H1 (cell line): ENCODE measurements at regions not wholly inside any gene's neighbourhood (a gene's known extent, or its start where the extent isn't known, plus 50 kb on each side); places are given as distances from the start of the nearest gene placed in this dataset.

ENCODE experiments used
- CTCF ChIA-PET: fragments of 300-600 bp; sonication (Branson Sonifier 250); formaldehyde crosslinking; loops from one replicate; lab custom pipeline; 2021; ENCODE audit not compliant: partially characterized antibody; lab: Charles Lee
- POLR2A ChIA-PET: fragments of 300-600 bp; sonication (Branson Sonifier 250); formaldehyde crosslinking; loops from one replicate; lab custom pipeline; 2021; ENCODE audit warnings: inconsistent platforms; ENCODE audit not compliant: partially characterized antibody; lab: Charles Lee
- DNase-seq, 2 experiments: peaks; one replicate each; pipeline versions ENCODE4 v3.0.0 to v3.0.0-alpha.2; 2010 to 2022; ENCODE audit warnings: low spot score in 2 of 2, low read depth in 1 of 2, mixed read lengths in 1 of 2
- FAIRE-seq: peaks from 2 replicates; lab custom pipeline; 2011; peaks lifted over from hg19 to GRCh38; lab: Jason Lieb, UNC
- H2AFZ ChIP-seq: 2 replicates; pipeline ENCODE4 v1.8.1; 2012; ENCODE audit warnings: low read length, inconsistent platforms
- H2AK5ac ChIP-seq: 2 replicates; pipeline ENCODE4 v1.6.1; 2013; ENCODE audit warnings: low read depth, low read length
- H2BK120ac ChIP-seq: replicated peaks from 2 replicates; pipeline ENCODE3; 2013; ENCODE audit warnings: low read depth, low read length, inconsistent platforms
- H2BK12ac ChIP-seq: 2 replicates; pipeline ENCODE4 v1.6.1; 2013; ENCODE audit warnings: low read depth, low read length
- H2BK15ac ChIP-seq: 2 replicates; pipeline ENCODE4 v1.6.1; 2013; ENCODE audit warnings: low read length
- H2BK20ac ChIP-seq: 2 replicates; pipeline ENCODE4 v1.6.1; 2013; ENCODE audit warnings: low read length
- H2BK5ac ChIP-seq: 2 replicates; pipeline ENCODE4 v1.6.1; 2013; ENCODE audit warnings: low read depth, low read length
- H3K14ac ChIP-seq: 2 replicates; pipeline ENCODE4 v1.6.1; 2013; ENCODE audit warnings: inconsistent platforms; ENCODE audit not compliant: insufficient read length
- H3K18ac ChIP-seq: 2 replicates; pipeline ENCODE4 v1.6.1; 2013; ENCODE audit warnings: low read length; ENCODE audit errors: extremely low read depth
- H3K23ac ChIP-seq: 2 replicates; pipeline ENCODE4 v1.6.1; 2013; ENCODE audit warnings: inconsistent platforms; ENCODE audit not compliant: insufficient read length
- H3K23me2 ChIP-seq: 2 replicates; pipeline ENCODE4 v1.6.1; 2013; ENCODE audit warnings: low read depth, low read length
- H3K27ac ChIP-seq: 2 replicates; pipeline ENCODE4 v1.6.1; 2011; ENCODE audit warnings: low read depth, low read length, inconsistent platforms
- H3K27me3 ChIP-seq, 4 experiments: replicated peaks in 1 of 4; 1 replicate in 1 of 4; 2 replicates in 3 of 4; pipeline versions ENCODE4 v1.6.1 to v1.8.1; 2011 to 2013; ENCODE audit warnings: low read length in 3 of 4, mild to moderate bottlenecking in 3 of 4, inconsistent platforms in 2 of 4, mixed read lengths in 2 of 4, moderate library complexity in 1 of 4; ENCODE audit not compliant: control insufficient read depth in 3 of 4, insufficient read depth in 3 of 4; ENCODE audit errors: extremely low read depth in 1 of 4
- H3K36me3 ChIP-seq, 4 experiments: 2 replicates each; pipeline versions ENCODE4 v1.6.1 to v1.8.1; 2011 to 2013; ENCODE audit warnings: mild to moderate bottlenecking in 4 of 4, low read length in 3 of 4, moderate library complexity in 2 of 4, control low read depth in 1 of 4, inconsistent platforms in 1 of 4; ENCODE audit not compliant: insufficient read depth in 4 of 4, control insufficient read depth in 2 of 4
- H3K4ac ChIP-seq: replicated peaks from 2 replicates; pipeline ENCODE3; 2013; ENCODE audit warnings: low read length, low read depth, mixed read lengths, inconsistent platforms; ENCODE audit not compliant: insufficient read length
- H3K4me1 ChIP-seq, 4 experiments: replicated peaks in 1 of 4; 1 replicate in 1 of 4; 2 replicates in 3 of 4; pipeline versions ENCODE4 v1.6.1 to v1.8.1; 2011 to 2013; ENCODE audit warnings: low read length in 3 of 4, inconsistent platforms in 2 of 4, mixed read lengths in 1 of 4; ENCODE audit not compliant: insufficient read depth in 4 of 4, control insufficient read depth in 3 of 4
- H3K4me2 ChIP-seq, 2 experiments: 2 replicates each; pipeline versions ENCODE4 v1.6.1 to v1.8.1; 2011 to 2013; ENCODE audit warnings: low read depth in 2 of 2, low read length in 2 of 2, control low read depth in 1 of 2, inconsistent platforms in 1 of 2, mild to moderate bottlenecking in 1 of 2; ENCODE audit not compliant: insufficient read depth in 1 of 2
- H3K4me3 ChIP-seq, 4 experiments: fragments of 200-600, 300-600 bp in 1 of 4; sonication (generic), shearing (Covaris generic), sonication (Bioruptor Twin) in 1 of 4; 2 replicates each; pipeline versions ENCODE4 v1.5.1 to v1.8.1; 2011 to 2016; ENCODE audit warnings: low read length in 4 of 4, low read depth in 3 of 4, control low read depth in 2 of 4, inconsistent platforms in 2 of 4, mild to moderate bottlenecking in 2 of 4, mixed read lengths in 1 of 4, moderate library complexity in 1 of 4; ENCODE audit not compliant: insufficient read depth in 2 of 4; ENCODE audit errors: extremely low read depth in 1 of 4
- H3K56ac ChIP-seq: replicated peaks from 2 replicates; pipeline ENCODE3; 2013; ENCODE audit warnings: low read depth, mild to moderate bottlenecking, mixed read lengths, low read length, inconsistent platforms; ENCODE audit not compliant: insufficient read length
- H3K79me1 ChIP-seq: 2 replicates; pipeline ENCODE4 v1.6.1; 2013; ENCODE audit warnings: low read depth, low read length, control low read depth
- H3K79me2 ChIP-seq, 2 experiments: 2 replicates each; pipeline versions ENCODE4 v1.6.1 to v1.8.1; 2012 to 2013; ENCODE audit warnings: low read length in 2 of 2, mild to moderate bottlenecking in 2 of 2, inconsistent platforms in 1 of 2; ENCODE audit not compliant: insufficient read depth in 2 of 2, control insufficient read depth in 1 of 2
- H3K9ac ChIP-seq, 4 experiments: replicated peaks in 1 of 4; 1 replicate in 1 of 4; 2 replicates in 3 of 4; pipeline versions ENCODE4 v1.6.1 to v1.8.1; 2011 to 2013; ENCODE audit warnings: low read depth in 3 of 4, low read length in 3 of 4, control low read depth in 2 of 4, mild to moderate bottlenecking in 2 of 4, moderate library complexity in 2 of 4, inconsistent platforms in 1 of 4; ENCODE audit errors: extremely low read depth in 1 of 4
- H3K9me3 ChIP-seq, 2 experiments: 2 replicates each; pipeline versions ENCODE4 v1.6.1 to v1.8.1; 2012 to 2013; ENCODE audit warnings: mild to moderate bottlenecking in 2 of 2, moderate library complexity in 2 of 2, control low read depth in 1 of 2, inconsistent platforms in 1 of 2, low read depth in 1 of 2, low read length in 1 of 2, mixed read lengths in 1 of 2; ENCODE audit not compliant: insufficient read depth in 2 of 2
- H4K20me1 ChIP-seq, 2 experiments: replicated peaks in 1 of 2; 2 replicates each; pipeline versions ENCODE3 to v1.8.1; 2011 to 2013; ENCODE audit warnings: inconsistent platforms in 2 of 2, low read length in 2 of 2, mild to moderate bottlenecking in 1 of 2; ENCODE audit not compliant: insufficient read depth in 2 of 2, control insufficient read depth in 1 of 2
- H4K5ac ChIP-seq: 2 replicates; pipeline ENCODE4 v1.6.1; 2013; ENCODE audit warnings: low read length, low read depth, mixed read lengths, inconsistent platforms; ENCODE audit not compliant: insufficient read length
- H4K8ac ChIP-seq: 2 replicates; pipeline ENCODE4 v1.8.0; 2013; ENCODE audit warnings: mild to moderate bottlenecking, moderate library complexity, low read length, inconsistent platforms; ENCODE audit not compliant: insufficient read depth; ENCODE audit errors: extremely low read depth
- H4K91ac ChIP-seq: replicated peaks from 2 replicates; pipeline ENCODE3; 2013; ENCODE audit warnings: low read length, mixed read lengths, inconsistent platforms; ENCODE audit not compliant: insufficient read length
- BACH1 ChIP-seq: IDR thresholded peaks from 2 replicates; pipeline ENCODE4 v1.6.1; 2012; ENCODE audit warnings: low read length, improper control_type of control experiment
- POLR2AphosphoS5 ChIP-seq: IDR thresholded peaks from 2 replicates; pipeline ENCODE4 v1.6.1; 2011; ENCODE audit warnings: low read depth, low read length
- WGBS, 2 experiments: shearing (Covaris generic) in 1 of 2; methylation state at CpG; one replicate each; pipeline versions ENCODE4 v1.1.6 to v1.1.7; 2013 to 2015; ENCODE audit warnings: low lambda C conversion rate in 2 of 2, mixed read lengths in 2 of 2, inconsistent platforms in 1 of 2, low coverage in 1 of 2, missing lambda C conversion rate in 1 of 2; ENCODE audit not compliant: insufficient replicate concordance in 2 of 2, insufficient coverage in 1 of 2, insufficient read length in 1 of 2; ENCODE audit errors: extremely low coverage in 1 of 2, missing lambda C conversion rate in 1 of 2; 5-methylcytosine and 5-hydroxymethylcytosine counted together
- TF ChIP-seq, protein P1 (sequence below): IDR thresholded peaks from 2 replicates; pipeline ENCODE4 v1.6.1; 2011; ENCODE audit warnings: low read length, improper control_type of control experiment

GRCh38 chr2:125169022-125169763 is 1144.1 kb downstream of the CNTNAP5 start:
- TF ChIP-seq, protein P1, sequence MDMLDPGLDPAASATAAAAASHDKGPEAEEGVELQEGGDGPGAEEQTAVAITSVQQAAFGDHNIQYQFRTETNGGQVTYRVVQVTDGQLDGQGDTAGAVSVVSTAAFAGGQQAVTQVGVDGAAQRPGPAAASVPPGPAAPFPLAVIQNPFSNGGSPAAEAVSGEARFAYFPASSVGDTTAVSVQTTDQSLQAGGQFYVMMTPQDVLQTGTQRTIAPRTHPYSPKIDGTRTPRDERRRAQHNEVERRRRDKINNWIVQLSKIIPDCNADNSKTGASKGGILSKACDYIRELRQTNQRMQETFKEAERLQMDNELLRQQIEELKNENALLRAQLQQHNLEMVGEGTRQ: no peak
- TF ChIP-seq POLR2AphosphoS5: no peak
- no peak for TF ChIP-seq BACH1
- no peak overlapping the region for H4K8ac ChIP-seq
- no peak overlapping the region for H3K18ac ChIP-seq
- H3K4ac ChIP-seq: no peak overlapping the region
- H3K79me1 ChIP-seq: no peaks in the 10 kb centered on the region
- H3K4me2 ChIP-seq: no peak overlapping the region
- 0 out of 2 replicates have a peak overlapping the region, but pooled peaks have one; percentile 44 for H2BK12ac ChIP-seq
- no peaks in the 10 kb centered on the region for H4K20me1 ChIP-seq
- H3K27ac ChIP-seq: no peak overlapping the region
- no peak overlapping the region for H2BK120ac ChIP-seq
- H3K23me2 ChIP-seq: no peaks in the 10 kb centered on the region
- no peak overlapping the region for H3K23ac ChIP-seq
- 0 out of 7 replicates have a peak, but pooled peaks cover 0 to 2% (median 0%) of the 10 kb centered on the region in 4 experiments for H3K4me1 ChIP-seq
- H3K36me3 ChIP-seq: no peaks in the 10 kb centered on the region
- H2BK20ac ChIP-seq: no peak overlapping the region
- CTCF ChIA-PET: no interaction called here
- H4K5ac ChIP-seq: no peak overlapping the region
- POLR2A ChIA-PET: no interaction called here
- DNase-seq (no peak), FAIRE-seq (no peak)
- no peaks in the 10 kb centered on the region for H3K27me3 ChIP-seq
- no peak overlapping the region for H4K91ac ChIP-seq
- H2AK5ac ChIP-seq: no peak overlapping the region; the same call in 1 of the 2 replicates
- H3K79me2 ChIP-seq: no peaks in the 10 kb centered on the region
- H2BK5ac ChIP-seq: no peak overlapping the region
- H3K56ac ChIP-seq: no peak overlapping the region
- no peak overlapping the region for H3K14ac ChIP-seq
- H3K4me3 ChIP-seq: no peak overlapping the region
- WGBS, 2 experiments: 81% methylated on average over 6 of the region's 6 CpGs; no CpG with 5 or more reads in 1 of the 2 experiments
- H3K9ac ChIP-seq: no peak overlapping the region
- no peaks in the 10 kb centered on the region for H3K9me3 ChIP-seq
- no peak overlapping the region for H2BK15ac ChIP-seq
- H2AFZ ChIP-seq: no peak overlapping the region
